H1 (cell line): ENCODE measurements at regions not wholly inside any gene's neighbourhood (a gene's known extent, or its start where the extent isn't known, plus 50 kb on each side); places are given as distances from the start of the nearest gene placed in this dataset.

ENCODE experiments used
- EZH2 ChIP-seq: fragments of 200-600 bp; sonication (generic); IDR thresholded peaks from 2 replicates; pipeline ENCODE4 v1.7.1; 2012; ENCODE audit warnings: low read depth, mild to moderate bottlenecking, moderate library complexity, low read length, inconsistent platforms; ENCODE audit not compliant: severe bottlenecking
- GABPA ChIP-seq: IDR thresholded peaks from 2 replicates; pipeline ENCODE4 v1.6.1; 2011; ENCODE audit warnings: mild to moderate bottlenecking, low read length, moderate library complexity, borderline replicate concordance; ENCODE audit not compliant: insufficient read depth
- NRF1 ChIP-seq: IDR thresholded peaks from 2 replicates; pipeline ENCODE4 v1.6.1; 2011; ENCODE audit warnings: mild to moderate bottlenecking, low read depth, low read length, improper control_type of control experiment
- POLR2A ChIP-seq, 2 experiments: IDR thresholded peaks; 1 replicate in 1 of 2; 2 replicates in 1 of 2; pipeline ENCODE4 v1.6.1; 2011; ENCODE audit warnings: low read depth in 2 of 2, low read length in 2 of 2, mild to moderate bottlenecking in 2 of 2; ENCODE audit errors: control extremely low read depth in 1 of 2
- RFX5 ChIP-seq: IDR thresholded peaks from 2 replicates; pipeline ENCODE4 v1.6.1; 2011; ENCODE audit warnings: low read depth, low read length, improper control_type of control experiment, borderline replicate concordance
- SUZ12 ChIP-seq: fragments of 200-600 bp; sonication (generic); IDR thresholded peaks from 2 replicates; pipeline ENCODE4 v1.6.1; 2012; ENCODE audit warnings: mild to moderate bottlenecking, inconsistent platforms, low read length, moderate library complexity, mixed read lengths
- TAF1 ChIP-seq: IDR thresholded peaks from 2 replicates; pipeline ENCODE4 v1.6.1; 2011; ENCODE audit warnings: mild to moderate bottlenecking, low read depth, low read length
- ZNF274 ChIP-seq: IDR thresholded peaks from 2 replicates; pipeline ENCODE4 v1.7.0; 2012; ENCODE audit warnings: low read length, borderline replicate concordance; ENCODE audit errors: extremely low read depth
- TF ChIP-seq, protein P1 (sequence below), 3 experiments: IDR thresholded peaks; 1 replicate in 2 of 3; 2 replicates in 1 of 3; pipeline versions ENCODE4 v1.5.1 to v1.6.1; 2011; ENCODE audit warnings: low read length in 3 of 3, mild to moderate bottlenecking in 3 of 3, inconsistent platforms in 2 of 3, low read depth in 1 of 3, moderate library complexity in 1 of 3; ENCODE audit not compliant: insufficient read depth in 1 of 3; ENCODE audit errors: control extremely low read depth in 1 of 3

DNA sequence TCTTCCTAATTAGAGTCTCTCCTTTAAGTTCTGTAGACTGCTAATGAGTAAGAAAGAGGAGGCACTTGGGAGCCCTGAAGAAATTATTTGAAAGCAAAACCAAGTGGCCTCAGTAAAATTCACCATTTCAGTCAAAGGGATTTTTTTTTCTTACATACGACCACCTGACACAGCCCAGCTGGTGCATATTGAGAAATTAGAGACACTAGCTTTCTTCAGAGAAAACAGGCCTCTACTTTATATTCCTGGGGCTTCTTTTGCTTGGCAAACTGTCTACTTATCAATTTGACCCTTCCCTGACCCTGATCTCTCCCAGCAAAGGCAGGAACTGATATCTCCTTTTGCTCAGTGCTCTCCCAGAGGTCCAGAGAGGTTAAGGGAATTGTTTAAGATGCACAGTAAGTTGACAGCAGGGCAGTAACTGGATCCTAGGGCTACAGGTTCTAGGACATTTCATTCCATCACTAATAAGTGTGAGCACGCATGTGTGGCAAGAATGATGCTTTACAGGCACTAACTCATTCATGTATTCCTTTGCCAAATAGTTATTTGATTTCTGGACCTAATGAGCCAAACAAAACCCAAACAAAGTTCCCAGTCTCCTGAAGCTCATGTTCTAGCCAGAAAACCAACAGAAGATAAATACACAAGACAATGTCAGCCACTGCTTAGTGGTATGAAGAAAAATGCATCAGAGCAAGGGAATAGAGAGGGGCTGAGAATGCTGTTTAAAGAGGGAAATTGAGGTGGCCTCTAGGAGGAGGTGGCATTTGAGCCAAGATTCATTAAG, 467.6 kb downstream of the SOX6 start:
- no peak for TF ChIP-seq NRF1
- TF ChIP-seq, protein P1, sequence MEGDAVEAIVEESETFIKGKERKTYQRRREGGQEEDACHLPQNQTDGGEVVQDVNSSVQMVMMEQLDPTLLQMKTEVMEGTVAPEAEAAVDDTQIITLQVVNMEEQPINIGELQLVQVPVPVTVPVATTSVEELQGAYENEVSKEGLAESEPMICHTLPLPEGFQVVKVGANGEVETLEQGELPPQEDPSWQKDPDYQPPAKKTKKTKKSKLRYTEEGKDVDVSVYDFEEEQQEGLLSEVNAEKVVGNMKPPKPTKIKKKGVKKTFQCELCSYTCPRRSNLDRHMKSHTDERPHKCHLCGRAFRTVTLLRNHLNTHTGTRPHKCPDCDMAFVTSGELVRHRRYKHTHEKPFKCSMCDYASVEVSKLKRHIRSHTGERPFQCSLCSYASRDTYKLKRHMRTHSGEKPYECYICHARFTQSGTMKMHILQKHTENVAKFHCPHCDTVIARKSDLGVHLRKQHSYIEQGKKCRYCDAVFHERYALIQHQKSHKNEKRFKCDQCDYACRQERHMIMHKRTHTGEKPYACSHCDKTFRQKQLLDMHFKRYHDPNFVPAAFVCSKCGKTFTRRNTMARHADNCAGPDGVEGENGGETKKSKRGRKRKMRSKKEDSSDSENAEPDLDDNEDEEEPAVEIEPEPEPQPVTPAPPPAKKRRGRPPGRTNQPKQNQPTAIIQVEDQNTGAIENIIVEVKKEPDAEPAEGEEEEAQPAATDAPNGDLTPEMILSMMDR (IDR thresholded peaks at IDR 0.05; ENCODE audit: control extremely low read depth in 1 of 3, insufficient read depth in 1 of 3, low read depth in 1 of 3, low read length in 3 of 3) = no peak
- no peak for TF ChIP-seq POLR2A (IDR thresholded peaks at IDR 0.05; ENCODE audit: control extremely low read depth in 1 of 2, low read depth in 2 of 2, low read length in 2 of 2)
- TF ChIP-seq EZH2 = no peak
- no peak for TF ChIP-seq TAF1
- no peak for TF ChIP-seq GABPA
- TF ChIP-seq SUZ12 = no peak
- TF ChIP-seq RFX5 = no peak
- no peak for TF ChIP-seq ZNF274
